Stimulated activated naive CD8-positive, alpha-beta T cell treated with anti-CD3 and anti-CD28 coated beads, Interleukin-15, amount 100 ng/mL, for 72 hours (primary cell): ENCODE measurements at regions not wholly inside any gene's neighbourhood (a gene's known extent, or its start where the extent isn't known, plus 50 kb on each side); places are given as distances from the start of the nearest gene placed in this dataset.
"Not testable (repeated sequence)": the region's sequence is repeated elsewhere in the genome, so short reads cannot be mapped to it uniquely, and the experiment has no call there.

Source experiments
- ATAC-seq: fragments of 150-1000 bp; cut with Tn5 transposase; 2 replicates; pipeline ENCODE4 v1.10.0; 2021; ENCODE audit warnings: mild to moderate bottlenecking, moderate library complexity
- DNase-seq, 2 donors: peaks; one replicate each; pipeline ENCODE4 v3.0.0; 2021 to 2022
- H3K27ac Mint-ChIP-seq, 2 donors: one replicate each; pipeline ENCODE4 v1.8.0; 2022; ENCODE audit warnings: mild to moderate bottlenecking in 2 of 2, mixed read lengths in 2 of 2, moderate library complexity in 2 of 2
- H3K27me3 Mint-ChIP-seq: one replicate; pipeline ENCODE4 v1.8.0; 2022; ENCODE audit warnings: mixed read lengths
- H3K4me1 Mint-ChIP-seq: one replicate; pipeline ENCODE4 v1.8.0; 2022; ENCODE audit warnings: mild to moderate bottlenecking, mixed read lengths
- H3K4me3 Mint-ChIP-seq, 2 donors: one replicate each; pipeline ENCODE4 v1.8.0; 2022; ENCODE audit warnings: mild to moderate bottlenecking in 2 of 2, mixed read lengths in 2 of 2, moderate library complexity in 1 of 2
- H3K9me3 Mint-ChIP-seq, 2 donors: one replicate each; pipeline ENCODE4 v1.8.0; 2022; ENCODE audit warnings: mixed read lengths in 2 of 2

DNA sequence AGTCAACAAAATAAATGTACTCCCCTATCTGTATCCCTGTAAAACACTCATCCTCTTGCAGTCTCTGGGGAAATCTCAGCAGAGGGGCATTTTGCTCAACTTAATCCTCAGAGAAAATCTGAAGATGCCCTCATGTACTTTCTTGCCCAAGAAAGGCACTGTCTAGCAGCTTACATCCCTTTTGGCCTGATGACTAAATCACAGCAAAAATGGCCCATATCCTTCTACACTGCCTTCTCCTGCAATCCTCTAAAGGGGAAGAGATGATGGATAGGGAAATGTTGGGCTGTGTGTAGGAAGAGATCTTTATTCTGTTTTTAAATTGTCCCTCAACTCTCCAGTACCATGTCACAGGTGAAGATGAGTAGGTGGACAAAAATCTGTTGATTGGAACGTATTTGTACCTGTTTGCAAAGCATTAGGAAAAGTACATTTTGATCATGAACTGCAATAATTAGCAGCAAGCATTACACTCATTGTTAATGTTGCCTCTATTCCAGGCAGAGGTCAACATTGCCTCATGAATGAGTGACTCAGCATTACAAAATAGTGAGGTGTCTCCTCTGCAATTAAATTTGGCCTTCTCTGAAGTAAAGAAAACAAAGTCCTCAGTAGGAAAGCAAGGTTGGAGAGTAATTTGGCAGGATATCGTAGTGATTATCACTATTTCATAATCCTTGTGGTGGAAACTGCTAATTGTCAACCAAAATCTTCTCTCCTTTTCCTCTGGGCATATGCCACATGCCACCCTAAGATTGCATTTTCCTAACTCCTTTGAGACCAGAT is 172.4 kb upstream of the CAND1 start:
- H3K4me3 Mint-ChIP-seq: no peak overlapping the region
- H3K27me3 Mint-ChIP-seq: peaks cover 12% of the 10 kb centered on the region
- H3K9me3 Mint-ChIP-seq: peaks cover 4% of the 10 kb centered on the region in 2 donors
- DNase-seq (no peak), ATAC-seq (no peak)
- H3K4me1 Mint-ChIP-seq: no peaks in the 10 kb centered on the region
- no peak overlapping the region for H3K27ac Mint-ChIP-seq

DNA sequence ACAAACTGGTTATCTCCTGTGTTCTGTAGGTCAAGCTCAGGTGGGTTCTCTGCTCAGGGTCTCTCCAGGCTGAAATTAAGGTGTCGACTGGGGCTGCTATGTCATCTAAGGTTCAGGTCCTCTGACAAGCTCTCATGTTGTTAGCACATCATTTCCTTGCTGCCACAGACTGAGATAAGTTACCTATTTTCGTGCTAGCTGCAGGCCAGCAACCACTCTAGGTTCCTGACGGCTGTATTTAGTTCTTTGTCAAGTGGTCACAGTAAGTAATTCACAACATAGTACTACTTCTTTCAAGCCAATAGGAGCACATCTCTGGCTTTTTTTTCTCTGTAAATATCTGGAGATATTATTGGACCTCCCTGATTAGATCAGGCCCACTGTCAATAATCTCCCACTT is 169.3 kb upstream of the CAND1 start:
- ATAC-seq (no peak), DNase-seq (no peak)
- Mint-ChIP-seq H3K4me1 (no peaks in the 10 kb centered on the region), H3K27me3 (peaks cover 8% of the 10 kb centered on the region), H3K9me3 (peaks cover 12 to 21% of the 10 kb centered on the region in 2 donors), H3K4me3 (no peak overlapping the region), H3K27ac (no peak overlapping the region)

DNA sequence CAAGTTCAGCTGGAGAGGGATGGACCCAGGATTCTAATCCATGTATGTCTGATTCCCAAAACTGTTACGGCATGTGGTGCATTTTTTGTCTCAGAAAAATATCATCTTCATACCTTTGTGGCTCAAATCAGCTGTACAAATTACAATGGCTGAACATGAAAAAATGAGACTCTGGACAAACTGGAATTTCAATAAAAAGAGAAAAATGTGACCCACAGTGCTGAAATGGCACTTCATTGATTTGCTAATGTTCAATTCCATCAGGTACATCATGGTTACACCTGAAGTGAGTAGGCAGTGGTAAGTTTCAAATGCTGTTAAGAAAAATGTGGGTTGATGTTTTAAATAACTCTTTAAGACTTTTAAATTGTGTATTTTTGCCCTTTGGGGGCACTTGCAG is 165.6 kb upstream of the CAND1 start:
- H3K9me3 Mint-ChIP-seq: peaks cover 36 to 38% of the 10 kb centered on the region in 2 donors

DNA sequence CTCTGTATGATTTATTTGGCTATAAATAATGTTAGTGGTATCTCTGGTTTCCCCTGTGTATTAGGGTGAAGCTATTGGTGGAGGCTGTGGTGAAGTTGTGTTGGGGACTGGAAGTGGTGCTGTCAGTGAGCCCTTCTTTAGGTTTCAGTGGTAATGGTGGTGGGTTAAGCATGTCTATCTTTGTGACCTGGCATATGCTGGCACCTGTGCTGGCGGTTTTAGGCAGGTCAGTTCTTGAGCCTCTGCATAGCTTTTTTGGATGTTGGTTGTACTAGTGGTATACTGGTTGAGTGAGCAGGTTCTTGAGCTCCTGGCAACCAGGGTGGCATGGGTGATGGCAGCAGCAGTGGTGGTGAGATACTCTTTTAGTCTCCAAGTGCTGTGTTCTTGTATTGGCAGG is 161.9 kb upstream of the CAND1 start:
- Mint-ChIP-seq H3K4me3 (no peak overlapping the region), H3K9me3 (peaks cover 31 to 36% of the 10 kb centered on the region in 2 donors), H3K4me1 (no peaks in the 10 kb centered on the region), H3K27me3 (peaks cover 7% of the 10 kb centered on the region), H3K27ac (no peak overlapping the region)
- ATAC-seq (no peak), DNase-seq (no peak)

More for the DNA sequence above, 165.6 kb upstream of the CAND1 start:
- Mint-ChIP-seq H3K4me3 (no peak overlapping the region), H3K27ac (no peak overlapping the region), H3K27me3 (peaks cover 8% of the 10 kb centered on the region), H3K4me1 (no peaks in the 10 kb centered on the region)
- DNase-seq: no peak
- ATAC-seq: no peak

DNA sequence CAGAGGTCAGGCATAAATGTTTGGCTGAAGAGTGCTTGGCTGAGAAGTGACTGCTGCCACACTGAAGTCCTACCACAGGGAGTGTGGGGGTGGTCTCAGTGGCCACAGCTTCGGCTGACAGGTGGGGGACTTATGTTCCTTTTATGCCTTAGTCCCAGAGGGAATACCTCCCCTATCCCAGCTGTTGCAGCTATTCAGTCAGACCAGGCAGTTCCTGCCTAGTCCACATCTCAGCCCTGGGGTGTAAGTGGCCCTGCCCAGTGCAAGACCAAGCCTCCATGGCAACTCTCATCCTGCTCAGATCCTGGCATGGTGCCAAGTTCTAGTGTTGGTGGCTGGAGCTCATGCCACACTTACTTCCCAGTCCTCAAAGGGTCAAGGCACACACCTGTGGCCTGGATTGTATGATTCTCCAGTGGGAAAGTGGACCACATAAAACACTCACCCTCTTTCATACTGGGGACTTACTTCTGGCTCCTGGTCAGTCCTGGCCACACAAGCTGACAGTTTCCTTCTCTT is 161.3 kb upstream of the CAND1 start:
- H3K27ac Mint-ChIP-seq: no peak overlapping the region
- peaks cover 9% of the 10 kb centered on the region for H3K27me3 Mint-ChIP-seq
- no peak for DNase-seq
- no peak for ATAC-seq
- H3K4me1 Mint-ChIP-seq: no peaks in the 10 kb centered on the region
- no peak overlapping the region for H3K4me3 Mint-ChIP-seq
- peaks cover 26 to 31% of the 10 kb centered on the region in 2 donors for H3K9me3 Mint-ChIP-seq

DNA sequence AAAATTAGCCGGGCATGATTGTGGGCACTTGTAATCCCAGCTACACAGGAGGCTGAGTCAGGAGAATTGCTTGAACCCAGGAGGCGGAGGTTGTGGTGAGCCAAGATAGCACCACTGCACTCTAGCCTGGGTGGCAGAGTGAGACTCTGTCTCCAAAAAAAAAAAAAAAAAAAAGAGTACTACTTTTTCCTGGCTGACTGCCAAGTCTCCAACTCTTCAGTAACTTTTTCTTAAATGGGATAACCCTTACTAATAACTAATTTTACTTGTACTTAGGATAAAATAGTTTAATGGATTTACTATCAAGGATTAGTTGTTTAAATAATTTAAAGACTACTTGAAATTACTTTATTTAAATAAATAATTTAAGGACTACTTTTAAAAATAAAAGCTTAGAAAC is 158.8 kb upstream of the CAND1 start:
- not testable (repeated sequence) for ATAC-seq, H3K27ac Mint-ChIP-seq, DNase-seq, H3K4me1 Mint-ChIP-seq, H3K4me3 Mint-ChIP-seq
- Mint-ChIP-seq H3K27me3 (peaks cover 18% of the 10 kb centered on the region), H3K9me3 (peaks cover 18 to 23% of the 10 kb centered on the region in 2 donors)

DNA sequence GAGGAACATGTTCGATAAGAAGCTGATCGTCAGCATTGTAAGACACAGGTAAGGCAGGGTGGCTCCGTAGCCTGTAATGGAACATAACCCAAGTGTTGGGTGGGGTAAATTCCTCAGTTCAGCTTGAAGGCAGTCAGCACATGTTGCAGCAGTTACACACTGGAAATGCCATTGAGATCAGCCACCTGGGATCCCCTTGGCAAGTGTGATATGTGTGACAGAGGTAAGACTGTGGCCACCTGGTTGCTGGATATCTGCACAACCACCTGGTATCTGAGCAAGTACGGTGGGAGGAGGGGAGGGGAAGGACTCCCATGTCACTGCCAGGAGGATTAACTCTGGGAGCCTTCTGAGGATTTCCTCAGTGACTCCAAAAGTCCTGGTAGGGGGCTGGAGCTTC is 158.0 kb upstream of the CAND1 start:
- ATAC-seq: no peak
- H3K4me1 Mint-ChIP-seq: no peaks in the 10 kb centered on the region
- no peak for DNase-seq
- H3K9me3 Mint-ChIP-seq: peaks cover 14 to 15% of the 10 kb centered on the region in 2 donors
- H3K4me3 Mint-ChIP-seq: no peak overlapping the region
- peaks cover 18% of the 10 kb centered on the region for H3K27me3 Mint-ChIP-seq
- no peak overlapping the region for H3K27ac Mint-ChIP-seq

DNA sequence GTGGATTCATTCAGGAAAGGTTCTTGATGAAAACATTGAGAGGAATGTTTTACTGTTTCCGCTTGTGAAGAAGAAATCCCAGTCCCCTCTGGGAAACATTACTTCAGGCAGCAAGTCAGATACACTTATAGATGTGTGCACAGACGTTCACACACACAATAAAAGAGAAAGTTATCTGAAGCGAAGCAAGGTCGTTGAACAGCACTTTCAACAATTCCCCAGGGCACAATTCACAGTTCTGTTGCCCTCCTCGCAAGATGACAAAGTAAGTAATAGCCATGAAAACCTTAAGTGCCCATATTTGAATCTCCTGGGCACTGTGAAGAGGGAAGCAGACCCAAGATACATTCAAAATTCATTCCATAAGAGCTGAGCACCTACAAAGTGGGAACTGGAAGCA is 156.6 kb upstream of the CAND1 start:
- Mint-ChIP-seq H3K27ac (no peak overlapping the region), H3K27me3 (peaks cover 19% of the 10 kb centered on the region), H3K9me3 (peaks cover under 1% of the 10 kb centered on the region in 2 donors), H3K4me1 (no peaks in the 10 kb centered on the region), H3K4me3 (no peak overlapping the region)
- DNase-seq (no peak), ATAC-seq (no peak)

DNA sequence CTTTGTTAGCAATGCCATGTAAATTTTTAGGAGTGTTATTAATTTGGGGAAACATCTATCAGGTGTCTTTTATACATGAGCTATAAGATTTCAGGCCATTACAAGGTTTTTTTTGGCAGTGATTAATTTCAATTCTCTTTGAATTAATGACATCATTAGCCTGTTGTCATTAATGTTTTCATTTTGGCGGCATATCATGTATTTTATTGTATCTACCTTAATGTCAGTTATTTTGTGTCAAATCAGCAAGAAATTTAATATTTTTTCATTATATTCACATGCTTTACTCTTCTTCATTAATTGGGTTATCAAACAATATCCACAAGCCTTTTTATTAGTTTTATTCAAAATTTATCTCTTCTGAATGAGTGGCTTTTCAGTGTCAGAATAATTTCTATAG is 153.0 kb upstream of the CAND1 start:
- no peaks in the 10 kb centered on the region for H3K4me1 Mint-ChIP-seq
- H3K27ac Mint-ChIP-seq: no peak overlapping the region
- ATAC-seq (no peak), DNase-seq (no peak)
- H3K4me3 Mint-ChIP-seq: no peak overlapping the region
- H3K27me3 Mint-ChIP-seq: peaks cover 33% of the 10 kb centered on the region
- H3K9me3 Mint-ChIP-seq: no peaks in the 10 kb centered on the region

DNA sequence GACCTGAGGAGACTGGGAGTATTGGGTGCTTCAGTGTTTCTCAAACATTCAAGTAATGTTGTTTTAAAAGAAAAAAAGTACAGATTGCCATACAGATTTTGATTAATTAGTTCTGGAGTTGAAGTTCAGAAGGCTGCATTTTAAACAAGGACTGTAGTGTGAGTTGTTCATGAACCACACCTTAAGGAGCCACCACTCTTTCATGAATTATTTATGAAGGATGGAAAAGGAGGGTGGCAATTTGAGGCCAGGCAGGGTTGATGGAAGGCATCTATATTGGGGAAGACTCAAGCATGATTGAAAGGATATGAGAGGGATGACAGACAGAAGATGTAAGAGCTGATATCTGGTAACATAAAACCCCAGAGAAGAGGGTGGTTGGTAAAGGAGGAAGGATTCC is 146.6 kb upstream of the CAND1 start:
- no peaks in the 10 kb centered on the region for H3K9me3 Mint-ChIP-seq
- H3K27me3 Mint-ChIP-seq: peaks cover 37% of the 10 kb centered on the region
- DNase-seq: no peak
- no peak overlapping the region for H3K27ac Mint-ChIP-seq
- H3K4me3 Mint-ChIP-seq: no peak overlapping the region
- no peak for ATAC-seq
- H3K4me1 Mint-ChIP-seq: no peaks in the 10 kb centered on the region

DNA sequence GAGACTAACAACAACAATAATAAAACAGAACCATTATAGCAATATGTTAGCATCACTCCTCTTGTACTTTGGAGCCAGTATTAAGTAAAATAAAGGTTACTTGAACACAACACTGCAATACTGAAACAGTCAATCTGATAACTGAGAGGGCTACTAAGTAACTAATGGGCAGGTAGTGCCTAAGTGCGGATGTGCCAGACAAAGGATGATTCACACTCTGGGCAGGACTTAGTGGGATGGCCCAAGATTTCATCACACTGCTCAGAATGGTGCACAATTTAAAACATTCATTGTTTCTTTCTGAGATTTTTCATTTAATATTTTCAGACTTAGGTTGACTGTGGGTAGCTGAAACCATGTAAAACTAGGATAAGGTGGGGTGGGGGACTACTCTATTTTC is 131.9 kb upstream of the CAND1 start:
- ATAC-seq (no peak), DNase-seq (no peak)
- Mint-ChIP-seq H3K4me3 (no peak overlapping the region), H3K9me3 (no peaks in the 10 kb centered on the region), H3K27ac (no peak overlapping the region), H3K4me1 (no peaks in the 10 kb centered on the region), H3K27me3 (peaks cover 29% of the 10 kb centered on the region)

DNA sequence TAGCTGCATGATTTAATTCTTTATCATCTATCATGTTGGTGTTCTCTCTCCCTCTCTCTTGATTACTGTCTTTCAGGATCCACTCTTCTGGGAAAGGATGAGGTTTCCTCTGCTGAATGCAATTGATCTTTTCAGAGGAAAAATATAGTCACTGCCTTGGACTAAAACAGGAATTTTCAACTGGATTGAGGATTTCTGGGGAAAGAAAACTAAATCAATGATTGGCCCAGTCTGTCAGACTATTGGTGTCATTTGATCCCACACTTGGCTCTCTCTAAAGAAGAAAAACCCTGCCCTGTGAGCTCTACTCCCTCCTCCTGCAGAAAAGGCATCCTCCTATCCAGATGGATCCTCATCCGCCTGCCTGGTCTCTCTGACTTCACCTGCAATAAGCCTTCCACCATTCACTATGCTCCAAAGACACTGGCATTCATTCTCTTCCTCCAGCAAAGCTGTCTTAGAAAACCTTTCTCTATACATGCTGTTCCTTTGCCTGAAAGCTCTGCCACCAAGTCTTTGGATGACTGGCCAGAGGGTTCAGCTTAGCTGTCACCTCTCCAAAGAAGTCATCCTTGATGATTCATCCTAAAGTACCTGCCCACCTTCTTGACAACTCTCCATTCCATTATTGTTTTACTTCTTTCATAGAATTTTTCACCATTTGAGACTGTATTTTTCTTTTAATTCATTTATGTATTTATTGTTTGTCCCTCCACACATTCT is 127.7 kb upstream of the CAND1 start:
- Mint-ChIP-seq H3K27ac (peak overlapping the region in 1 of 2 donors; percentile 40), H3K4me1 (no peaks in the 10 kb centered on the region), H3K27me3 (peaks cover 28% of the 10 kb centered on the region), H3K9me3 (no peaks in the 10 kb centered on the region), H3K4me3 (no peak overlapping the region)
- ATAC-seq (peak; percentile 79), DNase-seq (no peak)

DNA sequence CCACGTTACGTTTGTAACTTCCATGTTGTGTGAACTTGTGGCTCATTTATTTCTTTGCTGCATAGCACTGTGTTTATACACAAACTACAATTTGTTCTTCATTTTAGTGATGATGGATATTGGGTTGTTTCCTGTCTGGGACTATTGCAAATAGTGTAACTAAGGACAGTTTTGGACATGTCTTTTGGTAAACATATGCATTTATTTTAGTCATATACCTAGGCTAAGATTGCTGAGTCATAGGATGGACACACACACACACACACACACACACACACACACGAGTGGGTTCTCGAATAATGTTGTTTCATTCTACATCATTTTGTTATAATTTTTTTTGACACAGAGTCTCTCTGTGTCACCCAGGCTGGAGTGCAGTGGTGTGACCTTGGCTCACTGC is 123.5 kb upstream of the CAND1 start:
- Mint-ChIP-seq H3K27ac (no peak overlapping the region), H3K4me3 (no peak overlapping the region), H3K27me3 (peaks cover 16% of the 10 kb centered on the region)

DNA sequence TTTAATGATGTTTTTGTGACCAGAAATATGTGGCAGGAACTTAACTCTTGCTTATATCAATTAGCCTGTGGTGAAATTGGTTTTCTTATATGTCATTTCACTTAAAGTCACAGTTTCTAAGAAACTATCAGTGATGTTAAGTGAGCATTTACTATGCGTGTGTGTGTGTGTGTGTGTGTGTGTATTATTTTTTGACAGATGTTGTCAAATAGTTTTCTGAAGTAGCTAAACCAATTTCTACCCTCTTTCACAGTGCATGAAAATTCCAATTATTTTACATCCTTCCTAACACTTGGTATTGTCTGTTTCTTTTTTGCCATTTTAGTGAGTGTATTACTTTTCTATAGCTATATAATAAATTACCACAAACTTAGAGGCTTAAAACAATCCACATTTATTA is 122.1 kb upstream of the CAND1 start:
- Mint-ChIP-seq H3K27me3 (peaks cover 7% of the 10 kb centered on the region), H3K4me3 (no peak overlapping the region), H3K9me3 (no peaks in the 10 kb centered on the region), H3K27ac (no peak overlapping the region), H3K4me1 (peaks cover 6% of the 10 kb centered on the region)
- ATAC-seq (no peak), DNase-seq (no peak)

More for the DNA sequence above, 123.5 kb upstream of the CAND1 start:
- ATAC-seq: no peak
- Mint-ChIP-seq H3K9me3 (no peaks in the 10 kb centered on the region), H3K4me1 (peaks cover 6% of the 10 kb centered on the region)
- no peak for DNase-seq

DNA sequence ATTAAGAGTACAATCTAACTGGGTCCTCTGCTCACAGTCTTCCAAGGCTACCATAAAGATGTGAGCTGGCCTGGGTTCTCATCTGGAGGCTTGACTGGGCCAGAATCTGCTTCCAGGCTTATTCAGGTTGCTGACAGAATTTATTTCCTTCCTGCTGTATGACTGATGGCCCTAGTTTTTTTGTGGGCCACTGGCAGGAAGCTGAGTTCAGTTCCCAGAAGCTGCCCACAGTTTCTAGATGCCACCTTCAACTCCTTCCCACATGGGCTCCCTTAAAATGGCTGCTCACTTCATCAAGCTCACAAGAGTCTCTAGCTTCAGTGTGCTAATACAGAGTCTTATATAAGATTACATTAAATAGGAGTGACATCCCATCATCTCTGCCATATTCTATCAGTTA is 121.7 kb upstream of the CAND1 start:
- peaks cover 3% of the 10 kb centered on the region for H3K27me3 Mint-ChIP-seq
- no peaks in the 10 kb centered on the region for H3K9me3 Mint-ChIP-seq
- H3K27ac Mint-ChIP-seq: peak overlapping the region in 1 of 2 donors; percentile 40
- peaks cover 6% of the 10 kb centered on the region for H3K4me1 Mint-ChIP-seq
- ATAC-seq: peak; percentile 83
- DNase-seq: peak in 1 of 2 donors; percentile 57
- no peak overlapping the region for H3K4me3 Mint-ChIP-seq

DNA sequence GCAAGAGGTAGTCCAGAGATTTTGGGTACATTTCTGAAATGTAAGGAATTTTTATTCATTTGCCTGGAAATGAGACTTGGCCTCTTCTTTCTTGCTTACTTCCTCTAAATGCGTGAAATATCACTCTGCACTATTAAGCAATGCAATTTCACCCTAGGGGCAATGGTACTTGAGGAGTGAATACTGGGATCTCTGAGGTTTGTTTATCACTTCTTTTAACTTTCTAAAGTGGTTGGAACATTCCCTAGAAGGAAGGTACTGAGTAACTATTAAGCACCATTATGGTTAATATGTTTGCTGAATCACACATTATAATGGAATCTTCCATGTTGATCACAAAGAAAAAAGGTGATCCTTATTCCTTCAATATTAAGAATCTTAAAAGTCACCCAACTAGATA is 120.9 kb upstream of the CAND1 start:
- Mint-ChIP-seq H3K9me3 (no peaks in the 10 kb centered on the region), H3K4me1 (peaks cover 6% of the 10 kb centered on the region), H3K27me3 (no peaks in the 10 kb centered on the region), H3K27ac (no peak overlapping the region), H3K4me3 (no peak overlapping the region)
- DNase-seq (no peak), ATAC-seq (no peak)
